ENCODE measurements at regions not wholly inside any gene's neighbourhood (a gene's known extent, or its start where the extent isn't known, plus 50 kb on each side); places are given as distances from the start of the nearest gene placed in this dataset.

DNA sequence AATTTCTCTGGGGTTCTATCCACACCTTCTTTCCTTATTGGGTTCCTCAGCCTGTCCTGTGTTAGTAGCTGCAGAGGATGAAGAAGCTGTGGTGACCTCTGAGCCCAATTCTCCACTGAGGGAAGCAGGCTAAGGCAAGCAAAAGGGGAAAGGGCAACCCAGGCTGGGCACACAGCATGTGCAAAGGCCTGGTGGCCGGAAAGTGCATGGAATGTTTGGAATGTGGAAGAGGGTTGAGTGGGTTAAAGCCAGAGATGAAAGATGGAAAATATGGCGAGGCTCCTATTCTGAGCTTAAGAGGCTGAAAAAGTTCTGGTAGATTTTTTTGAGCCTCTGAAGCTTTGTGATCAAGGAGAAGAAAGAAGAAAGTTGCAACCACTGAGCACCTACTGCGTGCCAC, 247.1 kb downstream of the MIAT start:
- Histone ChIP-seq H3K36me3 (ENCODE audit: control insufficient read depth, insufficient read depth, low read length) (no peaks in the 10 kb centered on the region), H3K27me3 (ENCODE audit: control insufficient read depth, insufficient read depth, low read length) (peaks cover 15% of the 10 kb centered on the region), H3K4me3 (ENCODE audit: low read depth, low read length) (no peak overlapping the region)
- DNase-seq (ENCODE audit: low read depth), result no peak
- TF ChIP-seq, protein P1, sequence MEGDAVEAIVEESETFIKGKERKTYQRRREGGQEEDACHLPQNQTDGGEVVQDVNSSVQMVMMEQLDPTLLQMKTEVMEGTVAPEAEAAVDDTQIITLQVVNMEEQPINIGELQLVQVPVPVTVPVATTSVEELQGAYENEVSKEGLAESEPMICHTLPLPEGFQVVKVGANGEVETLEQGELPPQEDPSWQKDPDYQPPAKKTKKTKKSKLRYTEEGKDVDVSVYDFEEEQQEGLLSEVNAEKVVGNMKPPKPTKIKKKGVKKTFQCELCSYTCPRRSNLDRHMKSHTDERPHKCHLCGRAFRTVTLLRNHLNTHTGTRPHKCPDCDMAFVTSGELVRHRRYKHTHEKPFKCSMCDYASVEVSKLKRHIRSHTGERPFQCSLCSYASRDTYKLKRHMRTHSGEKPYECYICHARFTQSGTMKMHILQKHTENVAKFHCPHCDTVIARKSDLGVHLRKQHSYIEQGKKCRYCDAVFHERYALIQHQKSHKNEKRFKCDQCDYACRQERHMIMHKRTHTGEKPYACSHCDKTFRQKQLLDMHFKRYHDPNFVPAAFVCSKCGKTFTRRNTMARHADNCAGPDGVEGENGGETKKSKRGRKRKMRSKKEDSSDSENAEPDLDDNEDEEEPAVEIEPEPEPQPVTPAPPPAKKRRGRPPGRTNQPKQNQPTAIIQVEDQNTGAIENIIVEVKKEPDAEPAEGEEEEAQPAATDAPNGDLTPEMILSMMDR (IDR thresholded peaks at IDR 0.05; ENCODE audit: insufficient read depth, low read length, poor library complexity, severe bottlenecking), result no peak

GRCh38 chr22:26905076-26905475, 247.7 kb downstream of the MIAT start:
- H3K27me3 ChIP-seq (ENCODE audit: control insufficient read depth, insufficient read depth, low read length), result peaks cover 15% of the 10 kb centered on the region

DNA sequence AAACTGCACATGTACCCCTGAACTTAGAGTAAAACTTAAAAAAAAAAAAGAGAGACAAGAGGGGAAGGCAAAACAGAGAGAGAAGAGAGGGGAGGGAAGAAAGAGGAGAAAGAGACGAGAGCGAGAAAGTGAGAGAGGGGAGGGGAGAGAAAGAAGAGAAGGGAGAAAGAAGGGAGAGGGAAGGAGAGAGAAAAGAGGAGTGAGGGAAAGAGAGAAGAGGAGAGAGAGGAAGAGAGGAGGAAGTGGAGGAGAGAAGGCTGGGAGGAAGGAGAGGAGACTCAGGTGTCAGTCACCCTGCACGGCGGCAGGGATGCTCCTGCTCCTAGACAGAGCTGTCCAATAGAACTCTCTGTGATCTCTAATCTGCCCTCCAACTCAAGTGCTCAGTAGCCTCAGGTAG, 248.3 kb downstream of the MIAT start:
- Histone ChIP-seq H3K27me3 (ENCODE audit: control insufficient read depth, insufficient read depth, low read length) (peaks cover 17% of the 10 kb centered on the region), H3K36me3 (ENCODE audit: control insufficient read depth, insufficient read depth, low read length) (no peaks in the 10 kb centered on the region), H3K4me3 (ENCODE audit: low read depth, low read length) (no peak overlapping the region)
- no peak for DNase-seq (ENCODE audit: low read depth)
- TF ChIP-seq, protein P1 (IDR thresholded peaks at IDR 0.05; ENCODE audit: insufficient read depth, low read length, poor library complexity, severe bottlenecking), result no peak

More at GRCh38 chr22:26905076-26905475, 247.7 kb downstream of the MIAT start:
- TF ChIP-seq, protein P1 (IDR thresholded peaks at IDR 0.05; ENCODE audit: insufficient read depth, low read length, poor library complexity, severe bottlenecking), result no peak
- no peak for DNase-seq (ENCODE audit: low read depth)
- Histone ChIP-seq H3K36me3 (ENCODE audit: control insufficient read depth, insufficient read depth, low read length) (no peaks in the 10 kb centered on the region), H3K4me3 (ENCODE audit: low read depth, low read length) (no peak overlapping the region)

GRCh38 chr22:26906464-26906863, 249.1 kb downstream of the MIAT start:
- Histone ChIP-seq H3K4me3 (ENCODE audit: low read depth, low read length) (no peak overlapping the region), H3K36me3 (ENCODE audit: control insufficient read depth, insufficient read depth, low read length) (no peaks in the 10 kb centered on the region), H3K27me3 (ENCODE audit: control insufficient read depth, insufficient read depth, low read length) (peaks cover 22% of the 10 kb centered on the region)
- no peak for DNase-seq (ENCODE audit: low read depth)
- TF ChIP-seq, protein P1 (IDR thresholded peaks at IDR 0.05; ENCODE audit: insufficient read depth, low read length, poor library complexity, severe bottlenecking), result no peak

DNA sequence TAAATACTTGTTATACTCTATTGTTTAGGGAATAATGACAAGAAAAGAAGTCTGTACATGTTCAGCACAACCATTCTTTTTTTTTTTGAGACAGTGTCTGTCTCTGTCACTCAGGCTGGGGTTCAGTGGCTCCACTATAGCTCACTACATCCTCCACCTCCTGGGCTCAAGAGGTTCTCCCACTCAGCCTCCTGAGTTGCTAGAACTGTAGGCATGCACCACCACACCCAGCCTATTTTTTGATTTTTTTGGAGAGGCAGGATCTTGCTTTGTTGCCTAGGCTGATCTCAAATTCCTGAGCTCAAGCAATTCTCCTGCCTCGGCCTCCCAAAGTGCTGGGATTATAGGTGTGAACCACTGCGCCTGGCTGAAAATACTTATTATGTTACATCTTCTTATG, 250.0 kb downstream of the MIAT start:
- Histone ChIP-seq H3K4me3 (ENCODE audit: low read depth, low read length) (no peak overlapping the region), H3K36me3 (ENCODE audit: control insufficient read depth, insufficient read depth, low read length) (no peaks in the 10 kb centered on the region), H3K27me3 (ENCODE audit: control insufficient read depth, insufficient read depth, low read length) (peaks cover 22% of the 10 kb centered on the region)
- no peak for DNase-seq (ENCODE audit: low read depth)
- TF ChIP-seq, protein P1 (IDR thresholded peaks at IDR 0.05; ENCODE audit: insufficient read depth, low read length, poor library complexity, severe bottlenecking), result no peak

GRCh38 chr22:26910845-26911244, 253.5 kb downstream of the MIAT start:
- Histone ChIP-seq H3K36me3 (ENCODE audit: control insufficient read depth, insufficient read depth, low read length) (no peaks in the 10 kb centered on the region), H3K27me3 (ENCODE audit: control insufficient read depth, insufficient read depth, low read length) (peaks cover 30% of the 10 kb centered on the region), H3K4me3 (ENCODE audit: low read depth, low read length) (no peak overlapping the region)
- no peak for DNase-seq (ENCODE audit: low read depth)
- TF ChIP-seq, protein P1 (IDR thresholded peaks at IDR 0.05; ENCODE audit: insufficient read depth, low read length, poor library complexity, severe bottlenecking), result no peak

Measured in kidney epithelial cell (primary cell).